ENCODE measurements at regions not wholly inside any gene's neighbourhood (a gene's known extent, or its start where the extent isn't known, plus 50 kb on each side); places are given as distances from the start of the nearest gene placed in this dataset.

DNA sequence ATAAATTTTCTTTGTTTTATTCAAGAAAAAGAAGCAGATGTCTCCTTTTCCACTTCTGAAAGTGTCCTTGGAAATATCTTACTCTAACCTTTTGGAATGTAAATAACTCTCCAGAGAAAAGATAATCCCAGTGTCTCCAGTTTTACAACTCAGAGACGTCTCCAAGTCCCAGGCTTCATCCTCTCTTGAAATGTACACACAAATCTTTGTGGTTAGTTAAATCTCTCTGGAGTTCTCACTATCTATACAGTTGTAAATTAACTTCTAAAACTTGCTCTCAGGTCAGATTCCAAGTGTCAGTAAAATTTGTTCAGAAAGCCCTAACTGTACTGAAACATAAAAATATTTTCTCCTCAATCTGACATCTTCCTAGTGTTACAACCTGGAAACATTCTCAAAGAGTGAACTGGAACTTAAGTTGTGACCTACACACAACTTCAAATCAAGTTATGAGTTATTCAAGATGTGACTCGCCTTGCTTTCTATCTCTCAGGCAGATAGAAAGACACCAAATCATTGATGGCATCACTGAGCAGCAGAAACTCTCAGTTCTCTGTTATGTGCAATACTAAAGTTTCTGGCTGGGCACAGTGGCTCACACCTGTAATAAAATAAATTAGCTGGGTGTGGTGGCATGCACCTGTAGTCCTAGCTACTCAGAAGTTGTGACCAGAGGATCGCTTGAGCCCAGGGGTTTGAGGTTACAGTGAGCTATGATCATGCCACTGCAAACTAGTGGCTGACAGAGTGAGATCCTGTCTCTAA is 284.2 kb downstream of the RCHY1 start:
- H3K4me1 ChIP-seq (ENCODE audit: insufficient read depth, low read length) = no peaks in the 10 kb centered on the region
- no peaks in the 10 kb centered on the region for H3K36me3 Mint-ChIP-seq (ENCODE audit: low read depth)
- no peaks in the 10 kb centered on the region for H3K9me3 ChIP-seq (ENCODE audit: control insufficient read depth in 1 of 2, insufficient read depth in 1 of 2, low read length in 2 of 2)
- CTCF ChIA-PET = interaction anchor here (0.8 kb wide), 1 partner anchor 12 kb away, joined by 5 read pairs; no protein-coding TSS in a partner anchor
- H3K36me3 ChIP-seq (ENCODE audit: insufficient read depth, low read length) = no peaks in the 10 kb centered on the region
- intact Hi-C loops (cut with DNase I, micrococcal nuclease) = no loop called here
- no peak overlapping the region for H3K4me3 ChIP-seq (ENCODE audit: low read length)
- no peak for ATAC-seq (ENCODE audit: poor library complexity)
- H3K27ac ChIP-seq (ENCODE audit: low read depth in 1 of 2, low read length in 2 of 2) = no peak overlapping the region
- TF ChIP-seq, protein P1, sequence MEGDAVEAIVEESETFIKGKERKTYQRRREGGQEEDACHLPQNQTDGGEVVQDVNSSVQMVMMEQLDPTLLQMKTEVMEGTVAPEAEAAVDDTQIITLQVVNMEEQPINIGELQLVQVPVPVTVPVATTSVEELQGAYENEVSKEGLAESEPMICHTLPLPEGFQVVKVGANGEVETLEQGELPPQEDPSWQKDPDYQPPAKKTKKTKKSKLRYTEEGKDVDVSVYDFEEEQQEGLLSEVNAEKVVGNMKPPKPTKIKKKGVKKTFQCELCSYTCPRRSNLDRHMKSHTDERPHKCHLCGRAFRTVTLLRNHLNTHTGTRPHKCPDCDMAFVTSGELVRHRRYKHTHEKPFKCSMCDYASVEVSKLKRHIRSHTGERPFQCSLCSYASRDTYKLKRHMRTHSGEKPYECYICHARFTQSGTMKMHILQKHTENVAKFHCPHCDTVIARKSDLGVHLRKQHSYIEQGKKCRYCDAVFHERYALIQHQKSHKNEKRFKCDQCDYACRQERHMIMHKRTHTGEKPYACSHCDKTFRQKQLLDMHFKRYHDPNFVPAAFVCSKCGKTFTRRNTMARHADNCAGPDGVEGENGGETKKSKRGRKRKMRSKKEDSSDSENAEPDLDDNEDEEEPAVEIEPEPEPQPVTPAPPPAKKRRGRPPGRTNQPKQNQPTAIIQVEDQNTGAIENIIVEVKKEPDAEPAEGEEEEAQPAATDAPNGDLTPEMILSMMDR (IDR thresholded peaks at IDR 0.05) = no peak
- H3K4me3 Mint-ChIP-seq = no peak overlapping the region
- H3K4me1 Mint-ChIP-seq (ENCODE audit: low read depth) = no peaks in the 10 kb centered on the region
- no peak overlapping the region for H3K27ac Mint-ChIP-seq
- H3K9me3 Mint-ChIP-seq = no peaks in the 10 kb centered on the region
- H3K27me3 Mint-ChIP-seq = no peaks in the 10 kb centered on the region
- POLR2A ChIA-PET = no interaction called here
- no peak for DNase-seq
- no peaks in the 10 kb centered on the region for H3K27me3 ChIP-seq (ENCODE audit: control insufficient read depth in 1 of 2, insufficient read depth in 2 of 2, low read length in 2 of 2)

GRCh38 chr4:75213480-75213879 is 280.6 kb downstream of the PARM1 start:
- TF ChIP-seq, protein P1 (IDR thresholded peaks at IDR 0.05) = no peak
- CTCF ChIA-PET = no interaction called here
- H3K4me1 Mint-ChIP-seq (ENCODE audit: low read depth) = no peaks in the 10 kb centered on the region
- no peak overlapping the region for H3K4me3 Mint-ChIP-seq
- H3K27ac Mint-ChIP-seq = no peak overlapping the region
- H3K36me3 Mint-ChIP-seq (ENCODE audit: low read depth) = no peaks in the 10 kb centered on the region
- Histone ChIP-seq H3K27ac (ENCODE audit: low read depth in 1 of 2, low read length in 2 of 2) (no peak overlapping the region), H3K4me1 (ENCODE audit: insufficient read depth, low read length) (no peaks in the 10 kb centered on the region), H3K9me3 (ENCODE audit: control insufficient read depth in 1 of 2, insufficient read depth in 1 of 2, low read length in 2 of 2) (no peaks in the 10 kb centered on the region), H3K27me3 (ENCODE audit: control insufficient read depth in 1 of 2, insufficient read depth in 2 of 2, low read length in 2 of 2) (no peaks in the 10 kb centered on the region), H3K4me3 (ENCODE audit: low read length) (no peak overlapping the region), H3K36me3 (ENCODE audit: insufficient read depth, low read length) (no peaks in the 10 kb centered on the region)
- ATAC-seq (ENCODE audit: poor library complexity) (no peak), DNase-seq (no peak)
- H3K27me3 Mint-ChIP-seq = no peaks in the 10 kb centered on the region
- intact Hi-C loops (cut with DNase I, micrococcal nuclease) = no loop called here
- POLR2A ChIA-PET = no interaction called here
- H3K9me3 Mint-ChIP-seq = peaks cover 6% of the 10 kb centered on the region

- TF ChIP-seq, protein P1 (IDR thresholded peaks at IDR 0.05) = no peak
- Histone ChIP-seq H3K36me3 (ENCODE audit: insufficient read depth, low read length) (no peaks in the 10 kb centered on the region), H3K27ac (ENCODE audit: low read depth in 1 of 2, low read length in 2 of 2) (no peak overlapping the region), H3K27me3 (ENCODE audit: control insufficient read depth in 1 of 2, insufficient read depth in 2 of 2, low read length in 2 of 2) (no peaks in the 10 kb centered on the region), H3K9me3 (ENCODE audit: control insufficient read depth in 1 of 2, insufficient read depth in 1 of 2, low read length in 2 of 2) (no peaks in the 10 kb centered on the region), H3K4me3 (ENCODE audit: low read length) (no peak overlapping the region), H3K4me1 (ENCODE audit: insufficient read depth, low read length) (no peaks in the 10 kb centered on the region)
- no peak for ATAC-seq (ENCODE audit: poor library complexity)
- no peak for DNase-seq
- Mint-ChIP-seq H3K4me1 (ENCODE audit: low read depth) (no peaks in the 10 kb centered on the region), H3K36me3 (ENCODE audit: low read depth) (no peaks in the 10 kb centered on the region), H3K27ac (no peak overlapping the region), H3K27me3 (no peaks in the 10 kb centered on the region), H3K9me3 (peaks cover 8% of the 10 kb centered on the region), H3K4me3 (no peak overlapping the region)
- CTCF ChIA-PET = no interaction called here
- POLR2A ChIA-PET = no interaction called here
- intact Hi-C loops (cut with DNase I, micrococcal nuclease) = no loop called here
These were observed 278.5 kb downstream of the PARM1 start for GRCh38 chr4:75211422-75211821.
